Inferior parietal cortex (tissue), 1 donor: ENCODE measurements at regions not wholly inside any gene's neighbourhood (a gene's known extent, or its start where the extent isn't known, plus 50 kb on each side); places are given as distances from the start of the nearest gene placed in this dataset.

Experiments
- DNase-seq: peaks from one replicate; pipeline ENCODE4 v3.0.0-alpha.2; 2016; ENCODE audit errors: extremely low spot score

GRCh38 chr3:65233561-65233960, 545.8 kb upstream of the ADAMTS9 start:
- DNase-seq: no peak

- no peak for DNase-seq
These were observed 543.7 kb upstream of the ADAMTS9 start for GRCh38 chr3:65231544-65231943.

- DNase-seq: no peak
These were observed 542.7 kb upstream of the ADAMTS9 start for GRCh38 chr3:65230261-65231139.

- DNase-seq: no peak
These were observed 538.5 kb upstream of the ADAMTS9 start for GRCh38 chr3:65226287-65226686.

GRCh38 chr3:65210026-65210814, 522.4 kb upstream of the ADAMTS9 start:
- DNase-seq: no peak

GRCh38 chr3:65202395-65202794, 514.6 kb upstream of the ADAMTS9 start:
- DNase-seq: no peak

GRCh38 chr3:65201926-65202325, 514.1 kb upstream of the ADAMTS9 start:
- no peak for DNase-seq

GRCh38 chr3:65200310-65200970, 512.6 kb upstream of the ADAMTS9 start:
- DNase-seq: no peak

GRCh38 chr3:65196663-65197062, 508.9 kb upstream of the ADAMTS9 start:
- DNase-seq: no peak

- no peak for DNase-seq
These were observed 507.6 kb upstream of the ADAMTS9 start for GRCh38 chr3:65195211-65196006.

- DNase-seq: no peak
These were observed 506.9 kb upstream of the ADAMTS9 start for GRCh38 chr3:65194744-65195143.

GRCh38 chr3:65194047-65194714, 506.4 kb upstream of the ADAMTS9 start:
- DNase-seq: no peak

- DNase-seq: no peak
These were observed 505.7 kb upstream of the ADAMTS9 start for GRCh38 chr3:65193531-65193930.

- DNase-seq: no peak
These were observed 502.3 kb upstream of the ADAMTS9 start for GRCh38 chr3:65190111-65190510.

- DNase-seq: no peak
These were observed 498.5 kb upstream of the ADAMTS9 start for GRCh38 chr3:65186268-65186667.

- no peak for DNase-seq
These were observed 494.9 kb upstream of the ADAMTS9 start for GRCh38 chr3:65182682-65183081.

GRCh38 chr3:65182085-65182484, 494.3 kb upstream of the ADAMTS9 start:
- DNase-seq: no peak

GRCh38 chr3:65181391-65181871, 493.6 kb upstream of the ADAMTS9 start:
- no peak for DNase-seq

GRCh38 chr3:65178703-65179102, 490.9 kb upstream of the ADAMTS9 start:
- no peak for DNase-seq

GRCh38 chr3:65177960-65178376, 490.2 kb upstream of the ADAMTS9 start:
- DNase-seq: no peak

- DNase-seq: no peak
These were observed 486.9 kb upstream of the ADAMTS9 start for GRCh38 chr3:65174713-65175112.
